DND-41 (cell line): ENCODE measurements at regions not wholly inside any gene's neighbourhood (a gene's known extent, or its start where the extent isn't known, plus 50 kb on each side); places are given as distances from the start of the nearest gene placed in this dataset.

Experiments
- ATAC-seq: fragments of 200-7000 bp; cut with Tn5 transposase; 3 replicates; pipeline ENCODE4 v1.9.1; 2021; ENCODE audit warnings: low read depth; ENCODE audit not compliant: insufficient read depth
- DNase-seq: peaks from one replicate; pipeline ENCODE4 v3.0.0-alpha.2; 2020
- H2AFZ ChIP-seq: 2 replicates; pipeline ENCODE4 v1.6.0; 2012; ENCODE audit warnings: low read depth, low read length
- H3K27ac ChIP-seq: 2 replicates; pipeline ENCODE4 v1.5.1; 2012; ENCODE audit warnings: low read length, inconsistent platforms
- H3K27me3 ChIP-seq: fragments of 200-600 bp; sonication (generic); 2 replicates; pipeline ENCODE4 v1.6.0; 2012; ENCODE audit warnings: low read length, mild to moderate bottlenecking, inconsistent platforms; ENCODE audit not compliant: insufficient read depth, poor library complexity
- H3K36me3 ChIP-seq: 2 replicates; pipeline ENCODE4 v1.5.1; 2012; ENCODE audit warnings: low read length, inconsistent platforms; ENCODE audit not compliant: insufficient read depth
- H3K4me1 ChIP-seq: 2 replicates; pipeline ENCODE4 v1.5.1; 2012; ENCODE audit warnings: mild to moderate bottlenecking, low read length; ENCODE audit not compliant: insufficient read depth
- H3K4me2 ChIP-seq: 2 replicates; pipeline ENCODE4 v1.6.0; 2012; ENCODE audit warnings: mild to moderate bottlenecking, moderate library complexity, low read length, inconsistent platforms; ENCODE audit not compliant: insufficient read depth
- H3K4me3 ChIP-seq, 2 experiments: fragments of 200-600 bp in 1 of 2; shearing (Covaris generic) in 1 of 2; 2 replicates each; pipeline ENCODE4 v1.5.1; 2012 to 2016; ENCODE audit warnings: inconsistent platforms in 2 of 2, low read length in 2 of 2, mild to moderate bottlenecking in 2 of 2, low read depth in 1 of 2, moderate library complexity in 1 of 2
- H3K79me2 ChIP-seq: 2 replicates; pipeline ENCODE4 v1.6.0; 2012; ENCODE audit warnings: low read length, inconsistent platforms; ENCODE audit not compliant: insufficient read depth
- H3K9ac ChIP-seq: 2 replicates; pipeline ENCODE4 v1.6.0; 2012; ENCODE audit warnings: low read depth, mild to moderate bottlenecking, inconsistent platforms, low read length, moderate library complexity
- H3K9me3 ChIP-seq: 2 replicates; pipeline ENCODE4 v1.5.1; 2012; ENCODE audit warnings: low read length, moderate library complexity, mild to moderate bottlenecking, inconsistent platforms; ENCODE audit not compliant: insufficient read depth, severe bottlenecking
- H4K20me1 ChIP-seq: 2 replicates; pipeline ENCODE4 v1.6.0; 2012; ENCODE audit warnings: low read length; ENCODE audit not compliant: insufficient read depth
- EZH2 ChIP-seq: IDR thresholded peaks from 3 replicates; pipeline ENCODE4 v1.6.1; 2012; ENCODE audit warnings: borderline replicate concordance, low read depth, mild to moderate bottlenecking, moderate library complexity, low read length, inconsistent platforms; ENCODE audit not compliant: severe bottlenecking
- TF ChIP-seq, protein P1 (sequence below): IDR thresholded peaks from 2 replicates; pipeline ENCODE4 v1.5.1; 2012; ENCODE audit warnings: borderline replicate concordance, low read length, moderate library complexity, mild to moderate bottlenecking; ENCODE audit not compliant: poor library complexity, severe bottlenecking; ENCODE audit errors: extremely low read depth

DNA sequence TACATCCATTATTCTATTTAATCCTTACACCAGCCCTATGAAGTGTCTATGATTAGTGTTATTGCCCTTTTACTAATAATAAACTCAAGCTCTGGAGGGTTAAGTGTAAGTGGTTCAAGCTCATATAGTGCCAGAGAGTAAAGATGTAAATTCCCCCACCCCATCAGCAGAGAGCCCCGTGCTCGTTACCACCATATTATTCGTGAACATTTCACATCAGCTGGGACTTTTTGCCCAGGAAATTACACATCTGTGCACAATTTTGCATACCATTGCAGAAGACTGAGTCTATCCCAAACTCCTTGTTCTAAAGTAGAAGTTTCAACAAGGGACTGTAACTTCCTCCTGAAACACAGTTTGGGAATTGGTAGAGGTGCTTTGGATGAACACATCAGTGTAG, 220.1 kb downstream of the BCAS1 start:
- no peak overlapping the region for H3K4me2 ChIP-seq
- H3K36me3 ChIP-seq: no peaks in the 10 kb centered on the region
- no peak overlapping the region for H3K27ac ChIP-seq
- H3K4me1 ChIP-seq: peaks cover 35% of the 10 kb centered on the region
- TF ChIP-seq, protein P1, sequence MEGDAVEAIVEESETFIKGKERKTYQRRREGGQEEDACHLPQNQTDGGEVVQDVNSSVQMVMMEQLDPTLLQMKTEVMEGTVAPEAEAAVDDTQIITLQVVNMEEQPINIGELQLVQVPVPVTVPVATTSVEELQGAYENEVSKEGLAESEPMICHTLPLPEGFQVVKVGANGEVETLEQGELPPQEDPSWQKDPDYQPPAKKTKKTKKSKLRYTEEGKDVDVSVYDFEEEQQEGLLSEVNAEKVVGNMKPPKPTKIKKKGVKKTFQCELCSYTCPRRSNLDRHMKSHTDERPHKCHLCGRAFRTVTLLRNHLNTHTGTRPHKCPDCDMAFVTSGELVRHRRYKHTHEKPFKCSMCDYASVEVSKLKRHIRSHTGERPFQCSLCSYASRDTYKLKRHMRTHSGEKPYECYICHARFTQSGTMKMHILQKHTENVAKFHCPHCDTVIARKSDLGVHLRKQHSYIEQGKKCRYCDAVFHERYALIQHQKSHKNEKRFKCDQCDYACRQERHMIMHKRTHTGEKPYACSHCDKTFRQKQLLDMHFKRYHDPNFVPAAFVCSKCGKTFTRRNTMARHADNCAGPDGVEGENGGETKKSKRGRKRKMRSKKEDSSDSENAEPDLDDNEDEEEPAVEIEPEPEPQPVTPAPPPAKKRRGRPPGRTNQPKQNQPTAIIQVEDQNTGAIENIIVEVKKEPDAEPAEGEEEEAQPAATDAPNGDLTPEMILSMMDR: no peak
- no peak for TF ChIP-seq EZH2
- H2AFZ ChIP-seq: no peak overlapping the region
- H3K27me3 ChIP-seq: no peaks in the 10 kb centered on the region
- H3K9me3 ChIP-seq: no peaks in the 10 kb centered on the region
- DNase-seq (no peak), ATAC-seq (no peak)
- no peaks in the 10 kb centered on the region for H4K20me1 ChIP-seq
- no peak overlapping the region for H3K4me3 ChIP-seq
- H3K79me2 ChIP-seq: no peaks in the 10 kb centered on the region
- no peak overlapping the region for H3K9ac ChIP-seq

DNA sequence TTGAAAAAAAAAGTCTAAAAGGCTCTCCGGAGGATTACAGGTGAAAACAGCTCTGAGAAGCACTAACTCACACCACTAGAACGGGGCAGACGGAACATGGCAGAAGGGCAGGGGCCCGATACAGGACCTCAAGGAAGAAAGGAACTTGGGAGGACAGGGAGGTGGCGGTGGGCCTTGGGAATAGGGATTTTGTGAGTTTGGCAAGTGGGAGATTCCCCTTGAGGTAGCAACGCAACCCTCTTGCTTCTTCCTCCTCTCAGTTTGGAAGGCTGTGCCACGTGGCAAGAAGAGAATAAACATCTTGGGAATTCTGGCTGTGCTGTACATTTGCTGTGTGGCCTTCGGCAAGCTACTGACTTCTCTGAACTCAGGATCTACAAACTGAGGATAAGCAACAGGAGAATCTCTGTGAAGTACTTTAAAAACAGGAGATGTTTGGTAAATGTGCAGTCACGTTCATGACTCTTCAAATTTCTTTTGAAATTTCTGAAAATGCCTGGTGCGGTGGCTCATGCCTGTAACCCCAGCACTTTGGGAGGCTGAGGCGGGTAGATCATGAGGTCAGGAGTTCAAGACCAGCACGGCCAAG, 220.8 kb downstream of the BCAS1 start:
- no peaks in the 10 kb centered on the region for H3K27me3 ChIP-seq
- TF ChIP-seq, protein P1: no peak
- TF ChIP-seq EZH2: no peak
- H3K4me2 ChIP-seq: no peak overlapping the region
- H4K20me1 ChIP-seq: no peaks in the 10 kb centered on the region
- no peak for DNase-seq
- H3K4me3 ChIP-seq: no peak overlapping the region
- H2AFZ ChIP-seq: no peak overlapping the region
- H3K9ac ChIP-seq: no peak overlapping the region
- H3K36me3 ChIP-seq: no peaks in the 10 kb centered on the region
- H3K79me2 ChIP-seq: no peaks in the 10 kb centered on the region
- H3K27ac ChIP-seq: no peak overlapping the region
- ATAC-seq: no peak
- H3K4me1 ChIP-seq: peaks cover 43% of the 10 kb centered on the region
- no peaks in the 10 kb centered on the region for H3K9me3 ChIP-seq

DNA sequence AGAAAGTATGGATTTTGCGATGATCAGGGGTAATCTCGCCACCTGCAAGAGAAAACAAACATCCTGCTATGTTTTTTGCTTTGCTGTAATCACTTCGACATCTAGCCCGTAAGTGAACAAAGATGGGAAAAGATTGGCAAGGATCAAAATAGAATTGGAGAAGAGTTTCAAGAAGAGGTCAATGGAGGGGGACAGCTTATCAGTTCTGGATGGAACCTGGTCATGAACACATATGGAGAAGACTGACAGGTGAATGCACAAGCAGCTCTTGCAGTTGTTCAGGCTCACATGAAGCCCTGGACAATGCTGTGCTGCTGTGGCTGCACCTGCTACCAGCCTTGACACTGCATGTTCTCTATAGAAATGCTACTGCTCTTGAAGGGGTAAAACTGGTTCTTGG, 222.1 kb downstream of the BCAS1 start:
- Histone ChIP-seq H3K79me2 (no peaks in the 10 kb centered on the region), H3K36me3 (no peaks in the 10 kb centered on the region), H3K4me2 (peak overlapping the region; percentile 61; the same call in 1 of the 2 replicates), H3K4me1 (peaks cover 55% of the 10 kb centered on the region), H4K20me1 (no peaks in the 10 kb centered on the region), H3K9me3 (no peaks in the 10 kb centered on the region), H2AFZ (peak overlapping the region; percentile 65; the same call in 1 of the 2 replicates), H3K4me3 (no peak overlapping the region), H3K27me3 (no peaks in the 10 kb centered on the region), H3K9ac (peak overlapping the region; percentile 46; the same call in 1 of the 2 replicates), H3K27ac (peak overlapping the region; percentile 88)
- ATAC-seq: no peak
- no peak for DNase-seq
- no peak for TF ChIP-seq EZH2
- TF ChIP-seq, protein P1: no peak
